ENCODE measurements at regions not wholly inside any gene's neighbourhood (a gene's known extent, or its start where the extent isn't known, plus 50 kb on each side); places are given as distances from the start of the nearest gene placed in this dataset.

- no peak for DNase-seq (ENCODE audit: low spot score)
Observed at GRCh38 chr1:234732671-234733390, 122.9 kb upstream of the IRF2BP2 start.

GRCh38 chr1:234732260-234732659, 122.3 kb upstream of the IRF2BP2 start:
- DNase-seq (ENCODE audit: low spot score), result no peak

- DNase-seq (ENCODE audit: low spot score), result no peak
Observed at GRCh38 chr1:234731569-234732085, 121.6 kb upstream of the IRF2BP2 start.

GRCh38 chr1:234730770-234731568, 121.0 kb upstream of the IRF2BP2 start:
- no peak for DNase-seq (ENCODE audit: low spot score)

GRCh38 chr1:234730475-234730769, 120.4 kb upstream of the IRF2BP2 start:
- no peak for DNase-seq (ENCODE audit: low spot score)

GRCh38 chr1:234729561-234730474, 119.8 kb upstream of the IRF2BP2 start:
- no peak for DNase-seq (ENCODE audit: low spot score)

- no peak for DNase-seq (ENCODE audit: low spot score)
Observed at GRCh38 chr1:234728740-234729139, 118.8 kb upstream of the IRF2BP2 start.

GRCh38 chr1:234727018-234727940, 117.3 kb upstream of the IRF2BP2 start:
- DNase-seq (ENCODE audit: low spot score), result peak; percentile 59

GRCh38 chr1:234726359-234726943, 116.5 kb upstream of the IRF2BP2 start:
- no peak for DNase-seq (ENCODE audit: low spot score)

- DNase-seq (ENCODE audit: low spot score), result peak; percentile 74
Observed at GRCh38 chr1:234725177-234726132, 115.5 kb upstream of the IRF2BP2 start.

- no peak for DNase-seq (ENCODE audit: low spot score)
Observed at GRCh38 chr1:234724516-234725176, 114.7 kb upstream of the IRF2BP2 start.

GRCh38 chr1:234722904-234723720, 113.1 kb upstream of the IRF2BP2 start:
- DNase-seq (ENCODE audit: low spot score), result peak; percentile 85

GRCh38 chr1:234722270-234722704, 112.3 kb upstream of the IRF2BP2 start:
- DNase-seq (ENCODE audit: low spot score), result no peak

- peak; percentile 76 for DNase-seq (ENCODE audit: low spot score)
Observed at GRCh38 chr1:234721476-234722269, 111.7 kb upstream of the IRF2BP2 start.

- no peak for DNase-seq (ENCODE audit: low spot score)
Observed at GRCh38 chr1:234720709-234721441, 110.9 kb upstream of the IRF2BP2 start.

- no peak for DNase-seq (ENCODE audit: low spot score)
Observed at GRCh38 chr1:234719454-234720251, 109.7 kb upstream of the IRF2BP2 start.

Measured in pons (tissue), 1 donor.